NCI-H446 (cell line): ENCODE measurements at regions not wholly inside any gene's neighbourhood (a gene's known extent, or its start where the extent isn't known, plus 50 kb on each side); places are given as distances from the start of the nearest gene placed in this dataset.
"Not testable (repeated sequence)": the region's sequence is repeated elsewhere in the genome, so short reads cannot be mapped to it uniquely, and the experiment has no call there.

Experiments used
- DNase-seq, 2 experiments: peaks; one replicate each; lab custom pipeline; 2025; lab: John Stamatoyannopoulos, UW

DNA sequence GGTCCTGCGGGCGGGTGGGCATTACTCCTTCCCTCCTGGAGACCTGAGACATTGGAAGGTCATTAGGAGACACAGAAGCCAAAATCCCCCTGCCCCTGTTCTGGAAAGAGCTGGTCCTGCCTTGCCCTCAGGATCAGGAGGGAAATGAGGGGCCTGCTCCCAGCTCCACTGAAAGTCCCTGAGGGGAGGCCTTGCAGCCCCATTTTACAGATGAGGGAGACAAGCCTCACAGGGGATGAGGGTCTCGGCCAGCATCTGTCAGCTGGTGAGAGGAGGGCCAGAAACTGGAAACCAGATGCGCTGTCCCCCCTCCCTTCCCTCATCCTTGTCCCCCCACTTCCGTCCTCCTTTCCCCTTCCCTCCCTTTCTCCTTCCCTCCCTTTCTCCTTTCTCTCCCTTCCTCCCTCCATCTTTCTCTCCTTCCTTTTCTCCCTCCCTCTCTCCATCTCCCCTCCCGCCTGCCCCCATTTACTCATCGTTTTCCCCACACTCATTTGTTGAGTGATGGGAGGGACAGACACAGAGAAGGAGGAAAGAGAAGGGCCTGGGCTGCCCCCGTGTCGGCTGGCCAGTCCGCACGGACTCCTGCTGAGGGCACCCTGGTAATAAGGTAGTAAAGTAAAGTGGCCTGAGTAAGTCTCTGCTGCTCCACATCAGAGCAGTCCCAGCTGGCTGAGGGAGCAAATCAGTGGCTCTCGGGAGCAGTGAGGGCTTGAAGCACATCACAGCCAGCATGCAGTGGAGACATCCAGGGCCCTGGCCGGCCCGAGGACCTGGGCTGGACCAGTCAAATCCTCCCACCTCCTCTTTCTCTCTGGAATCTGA lies 112.4 kb upstream of the ALDH1A3 start:
- no peak for DNase-seq

DNA sequence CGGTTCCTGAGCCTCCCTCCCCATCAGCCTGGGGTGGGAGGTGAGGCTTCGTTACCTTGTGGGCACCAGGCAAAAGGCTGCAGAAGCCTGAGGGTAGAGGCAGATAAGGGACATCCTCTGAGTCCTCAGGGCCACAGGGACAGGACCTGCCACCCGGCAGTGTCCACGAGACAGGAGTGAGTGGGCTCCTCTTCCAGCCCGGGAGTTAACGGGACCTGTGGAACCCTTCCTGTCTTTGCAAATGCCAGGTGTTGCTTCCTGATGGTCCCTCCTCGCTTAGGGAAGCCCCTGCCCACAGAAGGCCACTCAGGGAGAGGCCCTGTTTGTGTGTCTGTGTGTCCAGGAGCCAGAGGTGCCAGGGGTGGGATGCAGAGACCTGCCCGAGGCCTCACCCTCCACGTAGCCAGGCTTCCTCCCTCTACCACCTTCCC lies 111.1 kb upstream of the ALDH1A3 start:
- no peak for DNase-seq

DNA sequence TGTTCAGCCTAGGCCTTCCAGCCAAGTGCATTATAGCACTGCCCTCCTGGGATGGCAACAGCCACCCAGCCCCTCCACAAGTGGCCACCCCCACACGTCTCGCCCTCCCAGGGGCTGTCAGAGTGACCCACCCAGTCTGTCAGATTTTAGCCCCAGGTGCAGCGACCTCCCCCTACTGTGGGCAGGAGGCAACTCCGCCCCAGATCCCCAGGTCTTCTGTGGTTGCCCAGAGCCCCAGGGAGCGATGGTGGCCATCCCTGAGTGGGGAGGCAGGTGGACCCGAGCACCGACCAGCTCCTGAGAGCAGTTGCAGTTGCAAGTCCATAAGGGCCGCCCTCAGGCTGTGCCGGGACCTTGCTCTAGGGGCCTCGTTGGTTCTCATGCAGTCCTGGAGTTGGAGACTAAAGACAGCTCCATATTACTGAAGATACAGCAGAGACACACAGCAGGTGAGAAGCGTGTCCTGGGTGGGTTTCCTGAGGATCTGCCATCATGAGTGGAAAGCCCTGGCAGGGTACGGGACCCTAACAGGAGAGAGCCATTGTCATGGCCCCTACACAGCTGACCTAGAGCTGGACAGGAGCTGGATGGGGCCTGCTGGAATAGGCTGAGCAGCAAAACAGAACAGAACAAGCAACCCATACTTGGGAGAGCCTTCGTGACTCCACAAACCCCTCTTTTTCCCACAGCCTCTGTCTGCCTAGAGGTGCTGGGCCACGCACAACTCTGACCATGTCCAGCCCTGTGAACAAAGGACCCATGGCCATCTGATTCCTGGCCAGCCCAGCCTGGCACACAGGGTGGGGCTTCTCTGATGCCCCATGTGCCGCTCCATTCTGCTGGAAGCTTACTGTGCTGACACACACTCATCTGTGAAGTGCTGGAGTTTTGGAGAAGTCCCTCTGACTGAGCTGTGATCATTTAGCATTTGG lies 110.3 kb upstream of the ALDH1A3 start:
- DNase-seq: no peak

DNA sequence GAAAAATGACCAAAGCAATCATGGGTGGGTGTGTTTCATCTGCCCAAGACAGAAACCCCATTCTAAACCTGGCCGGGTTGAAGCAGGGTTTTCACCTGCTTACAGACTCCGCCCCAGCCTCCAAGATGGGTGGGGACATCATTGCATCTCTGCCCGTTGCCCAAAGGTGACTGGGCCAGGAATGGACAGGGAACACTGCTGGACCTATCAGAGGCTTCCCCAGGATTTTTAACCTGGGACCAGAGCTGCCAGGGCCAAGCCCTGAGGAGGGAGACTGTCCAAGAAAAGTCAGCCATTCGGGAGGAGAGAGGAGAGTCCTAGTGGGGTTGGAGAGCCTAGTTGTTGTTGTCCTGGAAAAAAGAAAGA lies 109.7 kb upstream of the ALDH1A3 start:
- DNase-seq: no peak

DNA sequence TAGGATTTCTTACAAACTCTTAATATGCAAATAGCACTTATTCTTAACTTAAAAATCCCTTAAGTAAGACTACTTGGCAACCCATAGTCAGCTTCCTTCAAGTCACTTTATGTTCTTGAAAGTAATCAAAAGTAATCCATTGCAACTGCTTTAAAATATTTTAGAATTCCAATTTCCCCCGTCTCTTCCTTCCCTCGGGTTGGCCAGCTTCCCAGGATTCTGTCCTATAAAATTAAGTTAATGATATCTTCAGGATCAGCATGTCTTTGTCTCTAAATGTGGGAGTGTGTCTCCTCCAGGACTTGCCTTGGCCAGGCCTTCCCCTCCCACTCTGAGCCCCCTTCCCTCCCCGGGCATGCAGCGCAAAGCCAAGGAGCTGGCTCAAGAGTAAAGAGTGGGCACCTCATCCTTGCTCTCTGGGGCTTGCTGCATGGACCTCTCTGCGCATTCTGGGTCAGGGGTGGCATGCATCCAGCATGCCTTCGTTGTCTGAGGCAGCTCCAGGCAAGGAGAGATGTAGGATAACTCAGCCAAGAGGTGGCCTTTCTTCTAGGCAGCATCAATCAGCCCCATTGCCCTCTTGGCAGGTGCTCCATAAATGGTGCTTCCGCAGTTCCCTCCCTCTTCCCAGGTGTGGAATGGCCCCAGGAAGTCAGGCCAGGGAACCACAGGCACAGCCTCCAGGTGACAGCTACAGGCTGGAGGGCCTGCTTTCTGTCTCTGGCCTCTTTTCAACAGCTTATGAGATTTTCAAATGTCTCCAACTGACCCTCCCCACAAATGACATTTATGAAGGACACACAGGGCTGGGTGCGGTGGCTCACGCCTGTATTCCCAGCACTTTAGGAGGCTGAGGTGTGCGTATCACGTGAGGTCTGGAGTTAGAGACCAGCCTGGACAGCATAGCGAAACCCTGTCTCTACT lies 108.7 kb upstream of the ALDH1A3 start:
- no peak for DNase-seq

DNA sequence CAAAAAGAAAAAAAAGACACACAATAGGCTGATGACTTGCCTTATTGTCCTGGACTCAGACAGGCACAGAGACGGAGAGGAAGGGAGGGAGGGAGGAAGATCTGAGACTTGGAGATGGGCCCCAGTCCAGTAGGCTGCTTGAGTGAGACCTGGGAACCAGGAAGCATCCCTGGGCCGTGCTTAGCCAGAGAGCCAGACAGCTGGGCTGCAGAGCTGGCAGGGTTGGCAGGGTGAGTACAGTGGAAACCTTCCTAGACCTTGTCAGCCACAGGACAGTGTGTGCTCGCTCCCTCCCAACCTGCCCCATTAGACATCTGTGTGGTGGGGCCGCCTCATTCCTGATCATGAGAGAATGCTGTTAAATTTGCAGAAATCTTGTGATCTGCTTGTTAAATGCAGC lies 107.9 kb upstream of the ALDH1A3 start:
- no peak for DNase-seq

DNA sequence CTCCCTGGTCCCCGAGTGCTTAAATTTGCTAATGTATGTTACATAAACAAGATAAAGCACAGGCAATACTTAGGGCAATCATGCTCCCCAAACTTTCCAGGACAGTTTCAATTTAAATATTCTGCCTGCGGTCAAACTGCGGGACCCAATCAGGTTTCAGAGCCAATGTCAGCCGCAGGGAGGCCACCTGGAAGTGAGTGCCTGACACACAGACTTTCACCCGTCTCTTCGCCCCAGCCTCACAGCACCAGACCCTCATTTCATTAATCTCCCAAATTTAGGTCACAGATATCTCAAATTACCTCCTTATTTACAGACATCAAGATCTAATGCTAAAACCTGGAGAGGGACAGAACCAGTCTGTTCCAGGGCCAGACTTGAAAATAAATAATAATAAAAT lies 107.2 kb upstream of the ALDH1A3 start:
- DNase-seq: no peak

- no peak for DNase-seq
Observed at GRCh38 chr15:100772892-100773520, 106.6 kb upstream of the ALDH1A3 start.

DNA sequence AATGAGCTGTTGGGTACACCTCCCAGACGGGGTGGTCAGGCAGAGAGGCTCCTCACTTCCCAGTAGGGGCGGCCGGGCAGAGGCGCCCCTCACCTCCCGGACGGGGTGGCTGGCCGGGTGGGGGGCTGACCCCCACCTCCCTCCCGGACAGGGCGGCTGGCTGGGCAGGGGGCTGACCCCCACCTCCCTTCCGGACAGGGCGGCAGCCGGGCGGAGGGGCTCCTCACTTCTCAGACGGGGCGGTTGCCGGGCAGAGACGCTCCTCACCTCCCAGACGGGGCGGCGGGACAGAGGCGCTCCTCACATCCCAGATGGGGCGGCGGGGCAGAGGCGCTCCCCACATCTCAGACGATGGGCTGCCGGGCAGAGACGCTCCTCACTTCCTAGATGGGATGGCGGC lies 105.6 kb upstream of the ALDH1A3 start:
- DNase-seq: not testable (repeated sequence)

DNA sequence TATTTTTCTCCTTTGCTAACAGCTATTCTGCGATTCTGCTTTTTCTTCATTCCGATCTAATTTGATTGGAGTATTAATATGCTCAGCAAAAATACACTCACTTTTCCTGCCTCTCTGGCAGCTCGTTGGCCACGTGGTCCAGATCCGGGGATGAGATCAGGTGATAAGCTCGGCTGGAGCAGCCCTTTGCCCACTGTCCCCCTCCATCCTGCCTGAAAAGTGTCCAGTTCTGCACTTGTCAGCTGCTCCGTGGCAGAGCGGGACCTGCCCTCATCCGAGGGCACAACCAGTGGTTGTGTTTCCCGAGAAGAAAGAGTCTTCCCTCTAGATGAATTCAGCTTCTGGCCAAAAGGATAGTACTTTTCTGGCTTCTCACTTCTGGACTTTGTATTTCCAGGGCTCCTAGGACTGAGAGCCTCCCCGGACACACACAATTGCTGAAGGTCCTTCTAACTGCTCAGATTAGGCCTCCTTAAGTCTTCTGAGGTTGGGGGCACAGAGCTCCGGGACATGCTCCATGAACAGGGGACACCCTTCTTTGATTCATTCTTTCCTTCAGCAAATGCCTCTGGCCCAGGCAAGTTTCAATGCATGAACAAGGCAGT lies 103.9 kb upstream of the ALDH1A3 start:
- no peak for DNase-seq

DNA sequence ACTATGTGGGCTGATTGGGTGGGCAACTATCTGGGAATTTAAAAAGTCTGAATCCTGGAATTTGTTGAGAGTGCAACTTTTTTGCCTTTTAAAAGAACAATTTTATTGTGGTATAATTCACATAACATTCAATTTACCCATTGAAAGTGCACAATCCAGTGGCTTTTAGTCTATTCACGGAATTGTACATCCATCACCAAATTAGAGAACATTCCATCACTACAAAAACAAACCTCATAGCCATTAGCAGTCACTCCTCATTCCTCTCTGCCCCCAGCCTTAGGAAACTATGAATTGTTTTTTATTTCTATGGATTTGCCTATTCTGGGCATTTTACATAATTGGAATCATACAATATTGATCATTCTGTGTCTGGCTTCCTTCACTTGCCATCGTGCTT lies 101.8 kb upstream of the ALDH1A3 start:
- no peak for DNase-seq

DNA sequence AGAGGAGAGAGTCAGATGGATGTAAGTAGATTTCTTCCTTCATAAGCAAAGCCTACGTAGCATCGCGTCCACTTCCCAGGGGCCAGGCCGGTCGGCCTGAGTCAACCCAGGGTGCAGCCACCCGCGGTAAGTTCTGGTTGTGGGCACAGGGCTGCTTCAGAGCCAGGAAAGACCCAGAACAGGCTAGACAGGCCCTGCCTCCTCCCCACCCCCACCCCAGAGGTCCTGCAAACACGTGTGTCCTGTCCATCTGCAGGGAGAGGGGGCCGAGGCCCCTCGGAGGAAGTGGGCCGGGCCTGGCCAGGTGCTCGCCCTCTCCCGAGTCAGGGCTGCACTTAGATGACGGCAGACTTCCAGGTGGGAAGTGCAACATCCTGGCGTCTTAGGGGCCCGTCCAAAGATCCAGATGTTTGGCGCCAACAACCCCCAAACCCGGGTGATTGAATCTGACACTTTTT lies 100.8 kb upstream of the ALDH1A3 start:
- no peak for DNase-seq

GRCh38 chr15:100779331-100780207 lies 100.1 kb upstream of the ALDH1A3 start:
- DNase-seq: no peak

- no peak for DNase-seq
Observed at GRCh38 chr15:100780208-100780800, 99.3 kb upstream of the ALDH1A3 start.

GRCh38 chr15:100781061-100781960 lies 98.3 kb upstream of the ALDH1A3 start:
- DNase-seq: no peak

DNA sequence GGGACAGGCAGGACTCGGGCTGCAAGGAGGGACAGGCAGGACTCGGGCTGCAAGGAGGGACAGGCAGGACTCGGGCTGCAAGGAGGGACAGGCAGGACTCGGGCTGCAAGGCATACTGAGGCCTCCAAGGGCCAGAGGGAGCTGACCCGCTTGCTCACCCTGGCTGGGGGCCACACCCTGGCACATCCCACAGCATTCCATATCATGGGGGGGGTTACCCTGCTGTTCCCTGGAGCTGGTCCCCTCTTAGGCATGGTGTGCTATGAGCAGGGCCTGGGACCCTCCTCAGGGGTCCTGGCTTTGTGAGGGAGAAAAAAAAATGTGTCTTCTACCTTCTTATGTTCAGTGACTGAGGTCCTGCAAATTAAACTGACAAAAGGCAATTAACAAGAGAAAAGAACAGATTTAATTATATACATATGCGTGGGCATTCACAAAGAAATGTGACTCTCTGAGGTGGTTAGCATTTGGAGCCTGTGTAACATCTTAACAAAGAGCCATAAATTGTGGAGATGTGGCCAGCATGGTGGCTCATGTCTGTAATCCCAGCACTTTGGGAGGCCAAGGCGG lies 97.6 kb upstream of the ALDH1A3 start:
- no peak for DNase-seq

- no peak for DNase-seq
Observed at GRCh38 chr15:100783291-100783690, 96.3 kb upstream of the ALDH1A3 start.
